Naive thymus-derived CD8-positive, alpha-beta T cell (primary cell): ENCODE measurements at regions not wholly inside any gene's neighbourhood (a gene's known extent, or its start where the extent isn't known, plus 50 kb on each side); places are given as distances from the start of the nearest gene placed in this dataset.
"Not testable (repeated sequence)": the region's sequence is repeated elsewhere in the genome, so short reads cannot be mapped to it uniquely, and the experiment has no call there.

ENCODE experiments used
- ATAC-seq, 2 donors: fragments of 150-1000 bp; cut with Tn5 transposase in 1 of 2; sonication (Bioruptor Pico), chemical (Tn5 transposase) in 1 of 2; 1 replicate in 1 of 2; 2 replicates in 1 of 2; pipeline ENCODE4 v1.10.0; 2021; ENCODE audit warnings: mild to moderate bottlenecking in 2 of 2, moderate library complexity in 2 of 2
- POLR2A ChIA-PET: fragments of 350-600 bp; sonication (Branson Sonifier 250); formaldehyde crosslinking; loops from one replicate; lab custom pipeline; 2021; ENCODE audit warnings: antibody characterized with exemption; lab: Charles Lee
- DNase-seq, 10 donors: peaks; one replicate each; pipeline versions ENCODE4 v3.0.0 to v3.0.0-alpha.2; 2020 to 2022
- H3K27ac Mint-ChIP-seq, 10 donors: one replicate each; pipeline ENCODE4 v1.8.0; 2020 to 2022; ENCODE audit warnings: mild to moderate bottlenecking in 10 of 10, mixed read lengths in 10 of 10, moderate library complexity in 4 of 10, inconsistent platforms in 1 of 10
- H3K27me3 Mint-ChIP-seq, 5 donors: one replicate each; pipeline ENCODE4 v1.8.0; 2021 to 2022; ENCODE audit warnings: mixed read lengths in 5 of 5
- H3K36me3 Mint-ChIP-seq, 3 donors: one replicate each; pipeline ENCODE4 v1.8.0; 2020 to 2022; ENCODE audit warnings: mixed read lengths in 3 of 3, mild to moderate bottlenecking in 2 of 3, inconsistent platforms in 1 of 3
- H3K4me1 Mint-ChIP-seq, 4 donors: one replicate each; pipeline ENCODE4 v1.8.0; 2021 to 2022; ENCODE audit warnings: mixed read lengths in 4 of 4
- H3K4me3 Mint-ChIP-seq, 10 donors: one replicate each; pipeline ENCODE4 v1.8.0; 2020 to 2022; ENCODE audit warnings: mild to moderate bottlenecking in 10 of 10, mixed read lengths in 10 of 10, moderate library complexity in 6 of 10, inconsistent platforms in 1 of 10
- H3K9me3 Mint-ChIP-seq, 9 donors: one replicate each; pipeline ENCODE4 v1.8.0; 2020 to 2022; ENCODE audit warnings: mixed read lengths in 9 of 9, mild to moderate bottlenecking in 3 of 9, inconsistent platforms in 1 of 9, moderate library complexity in 1 of 9

- Mint-ChIP-seq H3K27ac (no peak overlapping the region), H3K4me3 (no peak overlapping the region), H3K4me1 (no peaks in the 10 kb centered on the region), H3K27me3 (peaks cover 4 to 22% (median 11%) of the 10 kb centered on the region in 5 donors), H3K36me3 (no peaks in the 10 kb centered on the region), H3K9me3 (no peaks in the 10 kb centered on the region)
- POLR2A ChIA-PET, result no interaction called here
- DNase-seq (no peak), ATAC-seq (no peak)
Observed at GRCh38 chrX:39681885-39682284, 415.9 kb downstream of the BCOR start.

DNA sequence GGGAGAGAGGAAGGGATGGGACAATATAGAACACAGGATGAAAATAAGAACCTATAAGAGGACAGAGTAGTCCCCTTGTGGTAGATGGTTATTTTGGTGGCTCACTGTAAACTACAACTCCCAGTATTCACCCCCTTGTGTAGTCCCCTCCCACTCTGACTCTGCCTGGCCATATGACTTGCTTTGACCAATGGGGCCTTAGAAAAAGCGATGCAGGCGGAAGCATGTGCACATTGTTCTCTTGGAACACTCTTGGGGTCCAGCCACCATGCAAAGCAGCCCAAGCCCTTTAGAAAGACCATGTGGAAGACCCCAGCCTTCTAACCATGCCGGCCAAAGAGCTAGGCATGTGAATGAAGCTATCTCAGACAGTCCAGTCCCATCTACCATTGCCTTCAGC, 415.0 kb downstream of the BCOR start:
- Mint-ChIP-seq H3K4me1 (no peaks in the 10 kb centered on the region), H3K36me3 (no peaks in the 10 kb centered on the region), H3K27ac (no peak overlapping the region), H3K4me3 (no peak overlapping the region), H3K9me3 (no peaks in the 10 kb centered on the region), H3K27me3 (peaks cover 4 to 26% (median 11%) of the 10 kb centered on the region in 5 donors)
- ATAC-seq (no peak), DNase-seq (no peak)
- POLR2A ChIA-PET, result no interaction called here

DNA sequence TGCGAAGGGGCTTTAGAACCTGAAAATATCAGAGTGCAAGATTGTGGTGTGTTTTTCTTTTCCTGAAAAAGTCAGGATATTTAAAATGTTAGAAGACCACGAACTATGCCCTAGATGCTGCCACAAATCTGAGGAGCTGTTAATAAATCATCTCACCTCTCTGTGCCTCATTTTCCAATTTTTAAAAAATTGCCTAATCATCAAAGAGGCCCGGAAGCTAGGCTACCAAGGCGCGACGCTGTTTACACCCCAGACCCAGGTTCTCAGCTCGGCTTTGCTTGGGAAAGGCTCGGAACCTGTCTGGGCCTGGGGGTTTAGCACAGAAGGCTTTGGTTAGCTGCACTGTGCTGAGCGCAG, 409.6 kb downstream of the BCOR start:
- Mint-ChIP-seq H3K4me3 (peak overlapping the region in 3 of 10 donors; percentile 7 to 33 (median 8)), H3K9me3 (no peaks in the 10 kb centered on the region), H3K36me3 (no peaks in the 10 kb centered on the region), H3K27ac (no peak overlapping the region), H3K4me1 (peaks cover 0 to 2% (median 0%) of the 10 kb centered on the region in 4 donors), H3K27me3 (peaks cover 4 to 44% (median 24%) of the 10 kb centered on the region in 5 donors)
- DNase-seq (no peak), ATAC-seq (no peak)
- POLR2A ChIA-PET, result no interaction called here

- peak overlapping the region in 4 of 10 donors; percentile 8 to 40 (median 22) for H3K4me3 Mint-ChIP-seq
- peaks cover 4 to 44% (median 24%) of the 10 kb centered on the region in 5 donors for H3K27me3 Mint-ChIP-seq
- peaks cover 0 to 2% (median 0%) of the 10 kb centered on the region in 4 donors for H3K4me1 Mint-ChIP-seq
- DNase-seq (no peak), ATAC-seq (peak; percentile 30 to 39)
- H3K36me3 Mint-ChIP-seq, result no peaks in the 10 kb centered on the region
- H3K27ac Mint-ChIP-seq, result no peak overlapping the region
- POLR2A ChIA-PET, result no interaction called here
- no peaks in the 10 kb centered on the region for H3K9me3 Mint-ChIP-seq
Observed at GRCh38 chrX:39688576-39689375, 409.0 kb downstream of the BCOR start.

GRCh38 chrX:39689376-39690104, 408.2 kb downstream of the BCOR start:
- DNase-seq, result no peak
- Mint-ChIP-seq H3K27me3 (peaks cover 4 to 41% (median 22%) of the 10 kb centered on the region in 5 donors), H3K36me3 (no peaks in the 10 kb centered on the region), H3K9me3 (no peaks in the 10 kb centered on the region), H3K27ac (no peak overlapping the region), H3K4me3 (peak overlapping the region in 5 of 10 donors; percentile 9 to 54 (median 31)), H3K4me1 (peaks cover 0 to 2% (median 0%) of the 10 kb centered on the region in 4 donors)
- ATAC-seq, result no peak
- POLR2A ChIA-PET, result no interaction called here

GRCh38 chrX:39690541-39691415, 407.0 kb downstream of the BCOR start:
- DNase-seq, result no peak
- H3K9me3 Mint-ChIP-seq, result peaks cover 0 to under 1% (median 0%) of the 10 kb centered on the region in 9 donors
- no peak for ATAC-seq
- H3K27ac Mint-ChIP-seq, result no peak overlapping the region
- POLR2A ChIA-PET, result no interaction called here
- H3K27me3 Mint-ChIP-seq, result peaks cover 4 to 32% (median 15%) of the 10 kb centered on the region in 5 donors
- no peaks in the 10 kb centered on the region for H3K36me3 Mint-ChIP-seq
- H3K4me3 Mint-ChIP-seq, result peak overlapping the region in 2 of 10 donors; percentile 22 to 38
- peaks cover 0 to 2% (median 0%) of the 10 kb centered on the region in 4 donors for H3K4me1 Mint-ChIP-seq

DNA sequence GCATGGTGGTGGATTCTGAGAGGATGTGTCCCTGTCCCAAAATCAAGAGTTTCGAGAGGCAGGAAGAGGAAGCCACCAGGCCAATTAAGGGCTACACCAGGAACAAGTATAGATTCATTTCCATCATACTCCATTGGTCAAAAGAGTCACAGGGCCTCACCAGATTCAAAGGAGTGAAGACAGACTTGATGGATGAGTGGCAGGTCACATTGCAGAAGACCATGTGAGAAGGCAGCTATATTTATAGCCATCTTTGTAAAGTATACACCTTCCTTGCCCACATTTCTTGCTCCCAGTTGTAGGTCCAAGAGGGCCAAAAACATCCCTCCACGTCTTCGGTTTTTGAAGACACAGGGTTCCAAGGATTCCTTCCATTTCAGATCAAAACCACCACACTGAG, 406.0 kb downstream of the BCOR start:
- DNase-seq (no peak), ATAC-seq (no peak)
- Mint-ChIP-seq H3K27me3 (peaks cover 1 to 23% (median 13%) of the 10 kb centered on the region in 5 donors), H3K36me3 (no peaks in the 10 kb centered on the region), H3K4me1 (peaks cover 0 to 2% (median 0%) of the 10 kb centered on the region in 4 donors), H3K27ac (no peak overlapping the region), H3K4me3 (no peak overlapping the region), H3K9me3 (peaks cover 0 to 6% (median 0%) of the 10 kb centered on the region in 9 donors)
- POLR2A ChIA-PET, result no interaction called here

GRCh38 chrX:39692796-39693195, 405.0 kb downstream of the BCOR start:
- H3K27me3 Mint-ChIP-seq, result peaks cover 0 to 18% (median 8%) of the 10 kb centered on the region in 5 donors
- H3K4me1 Mint-ChIP-seq, result peaks cover 0 to 2% (median 0%) of the 10 kb centered on the region in 4 donors
- DNase-seq (no peak), ATAC-seq (no peak)
- no peaks in the 10 kb centered on the region for H3K36me3 Mint-ChIP-seq
- H3K27ac Mint-ChIP-seq, result peak overlapping the region in 1 of 10 donors; percentile 1
- H3K4me3 Mint-ChIP-seq, result no peak overlapping the region
- POLR2A ChIA-PET, result no interaction called here
- peaks cover 0 to 6% (median 0%) of the 10 kb centered on the region in 9 donors for H3K9me3 Mint-ChIP-seq

GRCh38 chrX:39693298-39693697, 404.5 kb downstream of the BCOR start:
- no peak overlapping the region for H3K27ac Mint-ChIP-seq
- DNase-seq, result no peak
- no peaks in the 10 kb centered on the region for H3K4me1 Mint-ChIP-seq
- no peak overlapping the region for H3K4me3 Mint-ChIP-seq
- H3K36me3 Mint-ChIP-seq, result no peaks in the 10 kb centered on the region
- peaks cover 0 to 6% (median 0%) of the 10 kb centered on the region in 9 donors for H3K9me3 Mint-ChIP-seq
- peaks cover 0 to 18% (median 8%) of the 10 kb centered on the region in 5 donors for H3K27me3 Mint-ChIP-seq
- ATAC-seq, result no peak
- POLR2A ChIA-PET, result no interaction called here

DNA sequence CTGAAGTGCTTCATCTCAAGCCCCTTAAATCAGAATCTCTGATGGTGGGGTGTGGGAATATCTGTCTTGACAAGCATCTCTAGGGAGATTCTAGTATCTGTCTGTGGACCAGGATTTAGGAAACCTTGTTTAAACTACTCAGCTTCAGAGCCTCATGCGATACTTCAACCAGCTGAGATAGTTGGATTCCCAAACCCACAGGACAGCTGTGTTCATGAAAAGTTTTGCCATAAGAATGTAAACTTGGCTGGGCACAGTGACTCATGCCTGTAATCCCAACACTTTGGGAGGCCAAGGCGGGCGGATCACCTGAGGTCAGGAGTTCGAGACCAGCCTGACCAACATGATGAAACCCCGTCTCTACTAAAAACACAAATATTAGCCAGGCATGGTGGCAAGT, 395.1 kb downstream of the BCOR start:
- H3K27ac Mint-ChIP-seq, H3K27me3 Mint-ChIP-seq, H3K9me3 Mint-ChIP-seq, H3K36me3 Mint-ChIP-seq, POLR2A ChIA-PET, H3K4me3 Mint-ChIP-seq, H3K4me1 Mint-ChIP-seq, ATAC-seq, DNase-seq: not testable (repeated sequence)

GRCh38 chrX:39703307-39703706, 394.5 kb downstream of the BCOR start:
- no peak overlapping the region for H3K27ac Mint-ChIP-seq
- H3K4me3 Mint-ChIP-seq, result no peak overlapping the region
- no peaks in the 10 kb centered on the region for H3K4me1 Mint-ChIP-seq
- DNase-seq (no peak), ATAC-seq (no peak)
- peaks cover 0 to 1% (median 0%) of the 10 kb centered on the region in 9 donors for H3K9me3 Mint-ChIP-seq
- H3K27me3 Mint-ChIP-seq, result no peaks in the 10 kb centered on the region
- POLR2A ChIA-PET, result no interaction called here
- no peaks in the 10 kb centered on the region for H3K36me3 Mint-ChIP-seq

GRCh38 chrX:39704590-39704989, 393.2 kb downstream of the BCOR start:
- no peak overlapping the region for H3K4me3 Mint-ChIP-seq
- no peaks in the 10 kb centered on the region for H3K4me1 Mint-ChIP-seq
- peaks cover 0 to 4% (median 0%) of the 10 kb centered on the region in 3 donors for H3K36me3 Mint-ChIP-seq
- DNase-seq (no peak), ATAC-seq (no peak)
- H3K27ac Mint-ChIP-seq, result no peak overlapping the region
- H3K27me3 Mint-ChIP-seq, result no peaks in the 10 kb centered on the region
- POLR2A ChIA-PET, result no interaction called here
- no peaks in the 10 kb centered on the region for H3K9me3 Mint-ChIP-seq
